ENCODE measurements at regions not wholly inside any gene's neighbourhood (a gene's known extent, or its start where the extent isn't known, plus 50 kb on each side); places are given as distances from the start of the nearest gene placed in this dataset.

DNA sequence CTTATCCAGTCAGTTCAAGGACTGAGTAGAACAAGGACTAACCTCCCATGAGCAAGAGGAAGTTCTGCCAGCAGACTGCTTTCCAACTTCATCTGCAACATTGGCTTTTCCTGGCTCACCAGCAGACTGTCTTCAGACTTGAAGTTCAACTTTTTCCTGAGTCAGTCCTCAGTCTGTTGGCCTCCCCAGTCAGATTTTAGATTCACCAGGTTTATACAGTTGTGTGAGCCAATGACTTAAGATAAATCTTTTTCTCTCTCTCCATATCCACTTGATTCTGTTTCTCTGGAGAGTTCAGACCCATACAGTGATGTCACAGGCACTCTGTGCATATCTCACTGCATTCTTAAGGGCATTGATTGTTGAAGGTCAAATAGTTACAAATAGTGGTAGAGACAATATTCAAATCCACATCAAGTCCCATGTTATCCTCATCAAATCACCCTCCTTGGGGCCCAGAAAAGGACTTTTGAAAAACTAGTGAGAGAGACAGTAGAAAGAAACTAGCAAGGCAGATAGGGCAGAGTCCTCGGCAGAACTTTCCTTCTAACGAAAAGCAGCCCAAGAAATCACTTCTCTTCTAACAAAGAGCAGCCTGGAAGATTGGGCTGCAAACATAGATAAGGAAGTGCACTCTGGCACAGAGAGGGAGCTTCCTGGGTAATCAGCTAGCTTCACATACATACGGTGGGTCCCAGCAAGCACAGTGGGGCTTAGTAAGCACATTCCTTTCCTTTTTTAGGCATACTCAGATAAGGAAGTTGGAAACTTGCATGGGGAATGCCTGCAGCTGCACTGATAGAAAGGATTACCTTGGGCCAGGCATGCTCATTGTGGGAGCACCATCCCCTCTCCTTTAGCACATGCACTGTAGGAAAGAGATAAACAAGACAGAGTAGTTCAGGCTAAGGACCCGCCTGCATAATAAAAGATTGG lies 132.3 kb upstream of the FAM20A start:
- TF ChIP-seq, protein P1, sequence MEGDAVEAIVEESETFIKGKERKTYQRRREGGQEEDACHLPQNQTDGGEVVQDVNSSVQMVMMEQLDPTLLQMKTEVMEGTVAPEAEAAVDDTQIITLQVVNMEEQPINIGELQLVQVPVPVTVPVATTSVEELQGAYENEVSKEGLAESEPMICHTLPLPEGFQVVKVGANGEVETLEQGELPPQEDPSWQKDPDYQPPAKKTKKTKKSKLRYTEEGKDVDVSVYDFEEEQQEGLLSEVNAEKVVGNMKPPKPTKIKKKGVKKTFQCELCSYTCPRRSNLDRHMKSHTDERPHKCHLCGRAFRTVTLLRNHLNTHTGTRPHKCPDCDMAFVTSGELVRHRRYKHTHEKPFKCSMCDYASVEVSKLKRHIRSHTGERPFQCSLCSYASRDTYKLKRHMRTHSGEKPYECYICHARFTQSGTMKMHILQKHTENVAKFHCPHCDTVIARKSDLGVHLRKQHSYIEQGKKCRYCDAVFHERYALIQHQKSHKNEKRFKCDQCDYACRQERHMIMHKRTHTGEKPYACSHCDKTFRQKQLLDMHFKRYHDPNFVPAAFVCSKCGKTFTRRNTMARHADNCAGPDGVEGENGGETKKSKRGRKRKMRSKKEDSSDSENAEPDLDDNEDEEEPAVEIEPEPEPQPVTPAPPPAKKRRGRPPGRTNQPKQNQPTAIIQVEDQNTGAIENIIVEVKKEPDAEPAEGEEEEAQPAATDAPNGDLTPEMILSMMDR (IDR thresholded peaks at IDR 0.05; ENCODE audit: insufficient read depth, low read length) = no peak
- TF ChIP-seq, protein P2, sequence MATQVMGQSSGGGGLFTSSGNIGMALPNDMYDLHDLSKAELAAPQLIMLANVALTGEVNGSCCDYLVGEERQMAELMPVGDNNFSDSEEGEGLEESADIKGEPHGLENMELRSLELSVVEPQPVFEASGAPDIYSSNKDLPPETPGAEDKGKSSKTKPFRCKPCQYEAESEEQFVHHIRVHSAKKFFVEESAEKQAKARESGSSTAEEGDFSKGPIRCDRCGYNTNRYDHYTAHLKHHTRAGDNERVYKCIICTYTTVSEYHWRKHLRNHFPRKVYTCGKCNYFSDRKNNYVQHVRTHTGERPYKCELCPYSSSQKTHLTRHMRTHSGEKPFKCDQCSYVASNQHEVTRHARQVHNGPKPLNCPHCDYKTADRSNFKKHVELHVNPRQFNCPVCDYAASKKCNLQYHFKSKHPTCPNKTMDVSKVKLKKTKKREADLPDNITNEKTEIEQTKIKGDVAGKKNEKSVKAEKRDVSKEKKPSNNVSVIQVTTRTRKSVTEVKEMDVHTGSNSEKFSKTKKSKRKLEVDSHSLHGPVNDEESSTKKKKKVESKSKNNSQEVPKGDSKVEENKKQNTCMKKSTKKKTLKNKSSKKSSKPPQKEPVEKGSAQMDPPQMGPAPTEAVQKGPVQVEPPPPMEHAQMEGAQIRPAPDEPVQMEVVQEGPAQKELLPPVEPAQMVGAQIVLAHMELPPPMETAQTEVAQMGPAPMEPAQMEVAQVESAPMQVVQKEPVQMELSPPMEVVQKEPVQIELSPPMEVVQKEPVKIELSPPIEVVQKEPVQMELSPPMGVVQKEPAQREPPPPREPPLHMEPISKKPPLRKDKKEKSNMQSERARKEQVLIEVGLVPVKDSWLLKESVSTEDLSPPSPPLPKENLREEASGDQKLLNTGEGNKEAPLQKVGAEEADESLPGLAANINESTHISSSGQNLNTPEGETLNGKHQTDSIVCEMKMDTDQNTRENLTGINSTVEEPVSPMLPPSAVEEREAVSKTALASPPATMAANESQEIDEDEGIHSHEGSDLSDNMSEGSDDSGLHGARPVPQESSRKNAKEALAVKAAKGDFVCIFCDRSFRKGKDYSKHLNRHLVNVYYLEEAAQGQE (IDR thresholded peaks at IDR 0.05; ENCODE audit: insufficient replicate concordance, low read depth) = no peak
- no peak for TF ChIP-seq POLR2AphosphoS5 (IDR thresholded peaks at IDR 0.05; ENCODE audit: low read depth)

Measured in HL-60 (cell line).